GM19397 (cell line): ENCODE measurements at regions not wholly inside any gene's neighbourhood (a gene's known extent, or its start where the extent isn't known, plus 50 kb on each side); places are given as distances from the start of the nearest gene placed in this dataset.
A peak's percentile ranks its signal among the peaks of the same experiment; 100 is the strongest.

ENCODE experiments used
- ATAC-seq: cut with Tn5 transposase; IDR thresholded peaks from one replicate; pipeline ENCODE4 v1.9.1; 2021; ENCODE audit warnings: mild to moderate bottlenecking, moderate library complexity; ENCODE audit not compliant: unreplicated experiment

GRCh38 chrX:110863883-110864282, 68.3 kb upstream of the CHRDL1 start:
- no peak for ATAC-seq

DNA sequence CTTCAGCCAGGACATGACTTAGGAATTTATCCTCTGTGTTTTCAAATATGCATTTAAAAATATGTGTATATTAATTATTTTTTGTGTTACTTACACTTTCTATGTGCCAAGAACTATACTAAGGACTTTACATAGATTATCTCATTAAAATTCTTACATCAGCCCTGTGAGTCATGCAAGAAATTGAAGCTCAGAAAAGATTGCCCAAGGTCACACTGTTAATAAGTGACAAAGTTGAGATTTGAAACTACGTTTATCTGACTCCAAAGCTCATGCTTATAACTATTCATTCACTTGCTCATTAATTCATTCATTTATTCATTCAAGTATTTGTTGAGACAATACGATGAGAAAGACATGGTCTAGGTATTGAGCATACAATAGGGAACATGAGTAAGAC, 62.9 kb upstream of the CHRDL1 start:
- no peak for ATAC-seq

DNA sequence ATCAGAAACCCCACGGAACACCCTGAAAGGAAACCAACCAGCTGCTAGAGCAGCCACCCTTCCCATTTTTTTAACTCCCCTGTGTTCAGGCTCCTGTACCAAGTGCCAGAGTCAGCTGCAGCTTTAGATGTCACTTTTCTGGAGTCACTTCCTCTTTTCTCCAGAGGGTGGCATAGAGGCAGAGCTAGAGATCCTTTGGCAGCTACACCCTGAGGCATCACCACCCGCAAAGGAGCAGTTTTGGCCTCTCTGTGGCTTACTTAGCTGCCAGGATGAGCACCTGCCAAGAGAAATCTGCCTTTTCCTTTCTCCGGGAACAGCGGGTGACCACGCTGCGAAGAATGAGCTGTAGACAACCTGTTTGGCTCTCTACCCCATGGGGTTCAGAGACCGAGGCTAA, 58.0 kb upstream of the CHRDL1 start:
- ATAC-seq: no peak

- no peak for ATAC-seq
Observed at GRCh38 chrX:110852180-110852579, 56.6 kb upstream of the CHRDL1 start.

DNA sequence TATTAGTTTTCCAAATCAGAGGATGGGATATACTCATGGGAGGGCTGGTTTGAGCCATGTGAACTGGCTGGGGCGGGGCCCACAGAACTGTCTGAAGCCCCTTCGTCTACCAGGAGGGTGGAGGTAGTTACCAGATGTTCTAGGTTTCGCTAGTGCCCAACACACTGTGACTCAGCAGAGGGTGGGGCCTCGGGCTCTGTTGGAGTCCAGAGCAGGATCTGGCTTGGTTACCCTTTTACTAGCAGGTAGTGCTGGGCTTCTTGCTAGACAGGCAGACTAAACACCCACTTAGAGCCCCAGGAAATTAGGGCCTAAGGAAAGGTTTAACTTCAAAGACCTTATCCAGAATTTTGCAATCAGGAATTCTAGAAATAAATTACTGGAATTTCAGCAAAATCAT, 56.2 kb upstream of the CHRDL1 start:
- ATAC-seq: no peak

- peak; percentile 63 for ATAC-seq
Observed at GRCh38 chrX:110847334-110847733, 51.7 kb upstream of the CHRDL1 start.

GRCh38 chrX:110846071-110846470, 50.5 kb upstream of the CHRDL1 start:
- ATAC-seq: no peak
